Cerebellar cortex (tissue), 1 donor: ENCODE measurements at regions not wholly inside any gene's neighbourhood (a gene's known extent, or its start where the extent isn't known, plus 50 kb on each side); places are given as distances from the start of the nearest gene placed in this dataset.

Source experiments
- DNase-seq: peaks from one replicate; pipeline ENCODE4 v3.0.0-alpha.2; 2015; ENCODE audit warnings: low spot score

GRCh38 chr7:76149847-76150691 lies 51.6 kb upstream of the SRRM3 start:
- peak; percentile 40 for DNase-seq
